ENCODE measurements at regions not wholly inside any gene's neighbourhood (a gene's known extent, or its start where the extent isn't known, plus 50 kb on each side); places are given as distances from the start of the nearest gene placed in this dataset.

GRCh38 chr13:57450356-57450755 is 181.2 kb upstream of the PCDH17 start:
- FAIRE-seq: no peak

- FAIRE-seq: no peak
These were observed 179.3 kb upstream of the PCDH17 start for GRCh38 chr13:57452228-57452627.

DNA sequence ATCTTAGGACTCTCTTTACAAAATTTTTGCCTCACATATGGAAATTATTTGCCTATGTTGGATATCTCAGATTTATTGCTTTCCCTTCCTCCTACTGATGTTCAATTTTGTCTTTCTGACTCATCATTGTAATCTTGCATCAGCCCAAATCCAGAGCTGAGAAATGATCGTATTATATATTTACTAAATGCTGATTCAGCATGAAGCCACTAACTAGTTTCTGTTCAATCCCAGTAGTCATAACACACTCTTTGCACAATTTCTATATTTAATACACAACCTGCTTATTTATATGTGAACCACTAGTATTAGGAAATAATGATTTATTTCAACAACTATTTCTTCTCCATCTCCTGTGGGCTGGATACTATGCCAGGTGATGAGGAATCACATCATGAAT is 161.1 kb upstream of the PCDH17 start:
- no peak for FAIRE-seq

- no peak for FAIRE-seq
These were observed 140.2 kb upstream of the PCDH17 start for GRCh38 chr13:57491318-57491717.

DNA sequence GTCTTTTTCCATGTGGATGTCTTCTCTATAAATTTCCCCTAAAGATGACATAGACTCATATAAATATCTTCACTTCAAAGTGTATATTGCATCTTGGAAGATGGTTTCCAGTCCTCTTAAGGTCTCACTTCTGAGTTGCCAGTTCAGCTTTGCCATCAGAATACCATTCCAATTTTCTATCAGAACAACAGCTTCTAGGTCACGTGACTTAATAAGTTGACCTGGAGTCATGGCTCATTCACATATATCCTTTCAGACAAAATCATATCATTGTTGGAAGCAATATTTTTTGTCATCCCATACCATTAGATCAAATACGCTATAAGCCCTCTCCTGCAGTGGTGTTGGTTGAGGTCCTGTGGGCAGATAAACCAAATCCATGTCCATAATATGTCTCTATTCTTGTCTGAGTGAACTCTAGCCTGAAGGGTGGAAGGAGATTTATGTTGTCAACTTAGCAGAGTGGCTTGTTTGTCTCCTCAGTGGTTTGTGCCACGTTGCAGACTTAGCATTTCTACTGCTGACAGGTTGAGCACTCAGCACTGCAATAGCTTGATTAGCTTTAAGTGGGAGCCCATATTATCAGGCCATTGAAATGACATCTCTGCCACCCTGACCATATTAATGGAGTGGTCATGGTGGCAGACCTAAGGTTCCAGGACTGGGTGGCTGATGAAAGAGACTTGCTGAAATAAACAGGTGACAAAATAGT is 123.6 kb upstream of the PCDH17 start:
- no peak for FAIRE-seq

GRCh38 chr13:57511603-57512002 is 119.9 kb upstream of the PCDH17 start:
- no peak for FAIRE-seq

GRCh38 chr13:57527114-57527735 is 104.3 kb upstream of the PCDH17 start:
- FAIRE-seq: no peak

GRCh38 chr13:57531256-57531655 is 100.3 kb upstream of the PCDH17 start:
- no peak for FAIRE-seq

DNA sequence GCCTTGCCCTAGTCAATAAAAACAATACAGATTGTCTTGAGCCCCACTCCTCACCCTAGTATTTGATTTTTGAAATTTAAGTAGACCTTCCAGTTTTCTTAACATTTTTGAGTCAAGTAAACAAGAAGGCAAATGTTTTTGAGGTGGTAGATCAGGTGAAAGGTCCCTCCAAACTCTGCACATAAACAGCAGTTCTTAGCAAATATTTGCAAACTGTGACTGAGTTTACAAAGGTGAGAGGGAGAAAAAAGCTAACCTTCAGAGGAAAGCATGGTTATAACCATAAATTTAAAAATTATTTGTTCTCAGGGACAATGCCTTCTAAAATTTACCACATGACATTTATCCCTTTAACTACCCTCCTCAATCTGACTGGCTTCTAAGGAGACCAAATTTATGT is 84.6 kb upstream of the PCDH17 start:
- FAIRE-seq: no peak

GRCh38 chr13:57552437-57552836 is 79.1 kb upstream of the PCDH17 start:
- no peak for FAIRE-seq

GRCh38 chr13:57553932-57554331 is 77.6 kb upstream of the PCDH17 start:
- FAIRE-seq: no peak

GRCh38 chr13:57558051-57558467 is 73.5 kb upstream of the PCDH17 start:
- FAIRE-seq: peak; percentile 81

GRCh38 chr13:57568865-57569264 is 62.7 kb upstream of the PCDH17 start:
- no peak for FAIRE-seq

GRCh38 chr13:57569986-57570385 is 61.6 kb upstream of the PCDH17 start:
- FAIRE-seq: no peak
